Vagina (tissue), 2 donors: ENCODE measurements at regions not wholly inside any gene's neighbourhood (a gene's known extent, or its start where the extent isn't known, plus 50 kb on each side); places are given as distances from the start of the nearest gene placed in this dataset.

Experiments used
- POLR2A ChIP-seq, 2 donors: fragments of 450-650 bp; IDR thresholded peaks; one replicate each; pipeline ENCODE4 v1.6.1; 2017; ENCODE audit warnings: antibody characterized with exemption in 2 of 2, mild to moderate bottlenecking in 2 of 2, moderate library complexity in 2 of 2
- POLR2AphosphoS5 ChIP-seq, 2 donors: sonication (generic); formaldehyde crosslinking; IDR thresholded peaks; one replicate each; pipeline ENCODE4 v1.9.0; 2017; ENCODE audit warnings: antibody characterized with exemption in 2 of 2, mild to moderate bottlenecking in 2 of 2, low read depth in 1 of 2; ENCODE audit not compliant: insufficient read depth in 1 of 2
- TF ChIP-seq, protein P1 (sequence below), 3 experiments: fragments of 450-650 bp in 2 of 3; fragments of 200-600 bp in 1 of 3; sonication (generic) in 1 of 3; IDR thresholded peaks; one replicate each; pipeline ENCODE4 v1.5.1; 2017 to 2019; ENCODE audit warnings: antibody characterized with exemption in 3 of 3, mild to moderate bottlenecking in 2 of 3, moderate library complexity in 2 of 3

GRCh38 chr4:167989815-167990214 is 102.5 kb upstream of the ANXA10 start:
- TF ChIP-seq, protein P1, sequence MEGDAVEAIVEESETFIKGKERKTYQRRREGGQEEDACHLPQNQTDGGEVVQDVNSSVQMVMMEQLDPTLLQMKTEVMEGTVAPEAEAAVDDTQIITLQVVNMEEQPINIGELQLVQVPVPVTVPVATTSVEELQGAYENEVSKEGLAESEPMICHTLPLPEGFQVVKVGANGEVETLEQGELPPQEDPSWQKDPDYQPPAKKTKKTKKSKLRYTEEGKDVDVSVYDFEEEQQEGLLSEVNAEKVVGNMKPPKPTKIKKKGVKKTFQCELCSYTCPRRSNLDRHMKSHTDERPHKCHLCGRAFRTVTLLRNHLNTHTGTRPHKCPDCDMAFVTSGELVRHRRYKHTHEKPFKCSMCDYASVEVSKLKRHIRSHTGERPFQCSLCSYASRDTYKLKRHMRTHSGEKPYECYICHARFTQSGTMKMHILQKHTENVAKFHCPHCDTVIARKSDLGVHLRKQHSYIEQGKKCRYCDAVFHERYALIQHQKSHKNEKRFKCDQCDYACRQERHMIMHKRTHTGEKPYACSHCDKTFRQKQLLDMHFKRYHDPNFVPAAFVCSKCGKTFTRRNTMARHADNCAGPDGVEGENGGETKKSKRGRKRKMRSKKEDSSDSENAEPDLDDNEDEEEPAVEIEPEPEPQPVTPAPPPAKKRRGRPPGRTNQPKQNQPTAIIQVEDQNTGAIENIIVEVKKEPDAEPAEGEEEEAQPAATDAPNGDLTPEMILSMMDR (IDR thresholded peaks at IDR 0.05): no peak
- no peak for TF ChIP-seq POLR2AphosphoS5 (IDR thresholded peaks at IDR 0.05; ENCODE audit: insufficient read depth in 1 of 2, low read depth in 1 of 2)
- no peak for TF ChIP-seq POLR2A (IDR thresholded peaks at IDR 0.05)
